HEK293T (cell line): ENCODE measurements at regions not wholly inside any gene's neighbourhood (a gene's known extent, or its start where the extent isn't known, plus 50 kb on each side); places are given as distances from the start of the nearest gene placed in this dataset.
"Not testable (repeated sequence)": the region's sequence is repeated elsewhere in the genome, so short reads cannot be mapped to it uniquely, and the experiment has no call there.

ENCODE experiments used
- CTCF ChIA-PET: fragments of 350-600 bp; formaldehyde crosslinking; extraction: SDS; loops from one replicate; lab custom pipeline; 2021; ENCODE audit warnings: antibody characterized with exemption, inconsistent platforms; lab: Yijun Ruan, JAX
- POLR2A ChIA-PET: fragments of 350-600 bp; formaldehyde crosslinking; extraction: SDS; loops from one replicate; lab custom pipeline; 2020; ENCODE audit warnings: antibody characterized with exemption, inconsistent platforms; lab: Yijun Ruan, JAX
- DNase-seq: peaks from one replicate; pipeline ENCODE4 v3.0.0; 2012; ENCODE audit warnings: mixed read lengths; ENCODE audit errors: extremely low spot score
- ARNT ChIP-seq: fragments of 450-650 bp; IDR thresholded peaks from 2 replicates; pipeline ENCODE4 v1.6.1; 2017; ENCODE audit warnings: mild to moderate bottlenecking
- BHLHE40 ChIP-seq: fragments of 450-650 bp; IDR thresholded peaks from 2 replicates; pipeline ENCODE4 v1.6.1; 2016; ENCODE audit warnings: mild to moderate bottlenecking, moderate library complexity, borderline replicate concordance
- CTBP1 ChIP-seq: fragments of 450-650 bp; IDR thresholded peaks from 2 replicates; pipeline ENCODE4 v1.6.1; 2016; ENCODE audit warnings: borderline replicate concordance
- ELF4 ChIP-seq: fragments of 450-650 bp; IDR thresholded peaks from 2 replicates; pipeline ENCODE4 v1.6.1; 2017; ENCODE audit warnings: antibody characterized with exemption
- FOXA1 ChIP-seq: fragments of 450-650 bp; IDR thresholded peaks from 2 replicates; pipeline ENCODE4 v1.6.1; 2016; ENCODE audit warnings: mild to moderate bottlenecking
- FOXK2 ChIP-seq: fragments of 450-650 bp; IDR thresholded peaks from 2 replicates; pipeline ENCODE4 v1.6.1; 2016; ENCODE audit warnings: mild to moderate bottlenecking
- FOXM1 ChIP-seq: fragments of 450-650 bp; IDR thresholded peaks from 2 replicates; pipeline ENCODE4 v1.6.1; 2017; ENCODE audit warnings: mild to moderate bottlenecking, borderline replicate concordance
- HDGF ChIP-seq: fragments of 450-650 bp; IDR thresholded peaks from 2 replicates; pipeline ENCODE4 v1.6.1; 2017; ENCODE audit warnings: antibody characterized with exemption, borderline replicate concordance
- L3MBTL2 ChIP-seq: fragments of 450-650 bp; conservative IDR thresholded peaks from 2 replicates; pipeline ENCODE4 v1.6.1; 2016; ENCODE audit warnings: mild to moderate bottlenecking
- LEF1 ChIP-seq: fragments of 450-650 bp; IDR thresholded peaks from 2 replicates; pipeline ENCODE4 v1.6.1; 2017; ENCODE audit warnings: mild to moderate bottlenecking, borderline replicate concordance
- NFRKB ChIP-seq: fragments of 450-650 bp; IDR thresholded peaks from 2 replicates; pipeline ENCODE4 v1.6.1; 2016; ENCODE audit warnings: mild to moderate bottlenecking, moderate library complexity
- PKNOX1 ChIP-seq: fragments of 450-650 bp; IDR thresholded peaks from 2 replicates; pipeline ENCODE4 v1.6.1; 2016
- SP1 ChIP-seq: fragments of 450-650 bp; IDR thresholded peaks from 2 replicates; pipeline ENCODE4 v1.6.1; 2017
- SUZ12 ChIP-seq: fragments of 450-650 bp; IDR thresholded peaks from 2 replicates; pipeline ENCODE4 v1.6.1; 2016; ENCODE audit warnings: mild to moderate bottlenecking
- TARDBP ChIP-seq: fragments of 450-650 bp; IDR thresholded peaks from 2 replicates; pipeline ENCODE4 v1.6.1; 2016
- ZNF384 ChIP-seq: fragments of 450-650 bp; IDR thresholded peaks from 2 replicates; pipeline ENCODE4 v1.6.1; 2016

- ChIA-PET POLR2A (no interaction called here), CTCF (no interaction called here)
- TF ChIP-seq NFRKB: no peak
- TF ChIP-seq FOXK2: no peak
- no peak for DNase-seq
Observed at GRCh38 chr1:189217646-189218045, 1260.0 kb downstream of the BRINP3 start.

- no peak for DNase-seq
- POLR2A ChIA-PET: no interaction called here
- no peak for TF ChIP-seq PKNOX1
- TF ChIP-seq BHLHE40: no peak
- no peak for TF ChIP-seq CTBP1
- no peak for TF ChIP-seq TARDBP
- no peak for TF ChIP-seq SUZ12
- no peak for TF ChIP-seq ELF4
- TF ChIP-seq ZNF384: no peak
- TF ChIP-seq FOXK2: no peak
- no peak for TF ChIP-seq FOXM1
- no peak for TF ChIP-seq HDGF
- TF ChIP-seq SP1: no peak
- TF ChIP-seq ARNT: no peak
- TF ChIP-seq NFRKB: no peak
- TF ChIP-seq LEF1: no peak
- TF ChIP-seq L3MBTL2: no peak
- TF ChIP-seq FOXA1: no peak
- CTCF ChIA-PET: no interaction called here
Observed at GRCh38 chr1:189220750-189221149, 1256.9 kb downstream of the BRINP3 start.

- CTCF ChIA-PET, DNase-seq, POLR2A ChIA-PET: not testable (repeated sequence)
Observed at GRCh38 chr1:189225794-189226145, 1251.9 kb downstream of the BRINP3 start.

GRCh38 chr1:189226779-189227178 is 1250.9 kb downstream of the BRINP3 start:
- no peak for DNase-seq
- CTCF ChIA-PET: no interaction called here
- POLR2A ChIA-PET: no interaction called here
- TF ChIP-seq PKNOX1 (no peak), NFRKB (no peak), FOXA1 (no peak), ZNF384 (no peak), HDGF (no peak), SUZ12 (no peak), FOXM1 (no peak), SP1 (no peak), L3MBTL2 (no peak), BHLHE40 (no peak), CTBP1 (no peak), TARDBP (no peak), FOXK2 (no peak), LEF1 (no peak), ELF4 (no peak), ARNT (no peak)

- POLR2A ChIA-PET: no interaction called here
- CTCF ChIA-PET: no interaction called here
Observed at GRCh38 chr1:189237008-189237407, 1240.7 kb downstream of the BRINP3 start.

GRCh38 chr1:189253601-189254350 is 1223.9 kb downstream of the BRINP3 start:
- DNase-seq: no peak
- ChIA-PET CTCF (no interaction called here), POLR2A (no interaction called here)
- TF ChIP-seq NFRKB: no peak
- no peak for TF ChIP-seq CTBP1
- TF ChIP-seq FOXK2: no peak
- no peak for TF ChIP-seq BHLHE40
- TF ChIP-seq L3MBTL2: no peak
- TF ChIP-seq SP1: no peak
- TF ChIP-seq FOXA1: no peak
- TF ChIP-seq ZNF384: peak; percentile 33; the same call in 1 of the 2 replicates
- TF ChIP-seq SUZ12: no peak

More at GRCh38 chr1:189237008-189237407, 1240.7 kb downstream of the BRINP3 start:
- no peak for TF ChIP-seq FOXK2
- no peak for TF ChIP-seq ARNT
- TF ChIP-seq CTBP1: no peak
- TF ChIP-seq NFRKB: no peak
- TF ChIP-seq HDGF: no peak
- no peak for TF ChIP-seq BHLHE40
- TF ChIP-seq LEF1: no peak
- TF ChIP-seq ELF4: no peak
- no peak for TF ChIP-seq SUZ12
- no peak for TF ChIP-seq FOXA1
- no peak for DNase-seq

- DNase-seq, CTCF ChIA-PET, POLR2A ChIA-PET: not testable (repeated sequence)
Observed at GRCh38 chr1:189261128-189261527, 1216.5 kb downstream of the BRINP3 start.

- ChIA-PET POLR2A (no interaction called here), CTCF (no interaction called here)
- DNase-seq: peak; percentile 20
- no peak for TF ChIP-seq LEF1
- no peak for TF ChIP-seq BHLHE40
Observed at GRCh38 chr1:189269011-189269410, 1208.7 kb downstream of the BRINP3 start.
